ENCODE measurements at regions not wholly inside any gene's neighbourhood (a gene's known extent, or its start where the extent isn't known, plus 50 kb on each side); places are given as distances from the start of the nearest gene placed in this dataset.
"Not testable (repeated sequence)": the region's sequence is repeated elsewhere in the genome, so short reads cannot be mapped to it uniquely, and the experiment has no call there.

- no peak for DNase-seq
Measured at GRCh38 chr3:95718168-95718567, 1096.2 kb upstream of the EPHA6 start.

GRCh38 chr3:95719481-95719880 is 1094.9 kb upstream of the EPHA6 start:
- DNase-seq = no peak

DNA sequence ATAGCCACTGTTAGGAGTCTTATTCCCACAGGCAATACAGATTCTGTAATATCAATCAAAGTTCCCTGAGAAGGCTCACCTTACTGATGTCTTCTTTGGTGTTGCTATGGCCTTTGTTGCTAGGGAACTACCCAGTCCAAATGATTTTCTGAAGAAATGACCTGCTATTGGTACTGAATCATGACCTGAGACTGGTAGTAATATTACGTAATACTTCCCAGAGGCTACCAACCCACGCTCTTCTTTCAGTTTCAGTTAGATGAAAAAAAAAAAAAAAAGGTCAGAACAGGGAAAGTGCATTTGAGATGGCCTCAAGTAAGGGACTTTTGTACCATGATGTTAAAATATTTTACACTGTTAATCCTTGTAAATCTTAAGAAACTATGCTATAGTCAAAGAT is 1092.5 kb upstream of the EPHA6 start:
- no peak for DNase-seq

GRCh38 chr3:95725770-95726169 is 1088.6 kb upstream of the EPHA6 start:
- DNase-seq = no peak

GRCh38 chr3:95731753-95732152 is 1082.6 kb upstream of the EPHA6 start:
- no peak for DNase-seq

DNA sequence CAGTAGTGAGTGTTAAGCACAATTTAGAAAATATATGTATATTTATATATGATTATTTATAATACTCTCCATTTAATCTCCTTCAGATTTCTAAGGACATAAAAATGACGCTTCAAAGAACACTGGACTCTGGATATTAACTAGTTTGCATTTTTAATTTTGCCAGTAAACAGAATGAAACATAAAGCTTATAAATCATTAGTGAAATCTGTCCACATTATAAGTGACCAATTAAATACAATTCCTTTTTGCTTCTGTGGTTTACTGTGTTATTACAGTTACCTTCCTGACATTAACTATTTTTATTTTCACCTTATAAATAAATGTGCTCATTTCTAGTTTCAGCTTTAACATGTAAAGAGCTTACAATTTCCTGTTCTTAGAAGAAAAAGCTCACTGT is 1081.1 kb upstream of the EPHA6 start:
- DNase-seq = no peak

GRCh38 chr3:95738045-95738444 is 1076.3 kb upstream of the EPHA6 start:
- DNase-seq = no peak

- DNase-seq = not testable (repeated sequence)
Measured at GRCh38 chr3:95744896-95745295, 1069.5 kb upstream of the EPHA6 start.

DNA sequence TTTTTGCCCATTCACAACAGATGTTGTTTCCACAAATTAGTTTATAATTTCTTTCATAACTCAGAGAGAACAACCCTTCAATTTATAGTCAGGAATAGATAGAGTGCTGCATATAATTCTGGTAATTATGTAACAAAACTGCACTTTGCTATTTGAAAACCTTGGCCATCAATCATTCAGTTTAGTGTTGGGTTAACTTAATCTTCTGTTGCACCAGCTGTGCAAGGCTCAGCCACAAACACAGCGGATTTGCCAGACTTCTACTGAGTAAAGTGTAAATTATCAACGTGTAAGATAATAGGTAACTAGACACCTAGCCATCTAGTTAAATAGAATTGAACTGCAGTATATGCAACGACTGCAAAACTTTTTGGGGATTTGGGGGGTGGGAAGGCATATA is 1064.3 kb upstream of the EPHA6 start:
- no peak for DNase-seq

DNA sequence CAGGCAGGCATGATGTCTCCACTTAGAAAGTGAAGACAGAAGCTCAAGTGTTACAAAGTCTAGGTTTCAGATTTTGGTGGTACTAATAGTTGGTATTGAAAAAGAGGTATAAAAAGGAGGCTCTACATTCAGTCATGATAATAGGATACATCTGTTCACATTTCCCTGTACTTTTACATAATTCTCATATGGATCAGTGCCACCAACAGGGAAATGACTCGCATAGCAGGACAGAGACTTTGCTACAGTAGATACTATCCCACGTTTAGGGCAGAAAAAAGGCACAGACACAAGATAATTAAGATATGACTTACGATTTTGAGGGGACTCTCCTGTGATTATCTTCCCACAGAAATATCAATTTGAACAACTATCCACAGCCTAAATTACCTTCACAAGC is 1062.9 kb upstream of the EPHA6 start:
- DNase-seq = no peak

- DNase-seq = no peak
Measured at GRCh38 chr3:95752199-95752598, 1062.2 kb upstream of the EPHA6 start.

DNA sequence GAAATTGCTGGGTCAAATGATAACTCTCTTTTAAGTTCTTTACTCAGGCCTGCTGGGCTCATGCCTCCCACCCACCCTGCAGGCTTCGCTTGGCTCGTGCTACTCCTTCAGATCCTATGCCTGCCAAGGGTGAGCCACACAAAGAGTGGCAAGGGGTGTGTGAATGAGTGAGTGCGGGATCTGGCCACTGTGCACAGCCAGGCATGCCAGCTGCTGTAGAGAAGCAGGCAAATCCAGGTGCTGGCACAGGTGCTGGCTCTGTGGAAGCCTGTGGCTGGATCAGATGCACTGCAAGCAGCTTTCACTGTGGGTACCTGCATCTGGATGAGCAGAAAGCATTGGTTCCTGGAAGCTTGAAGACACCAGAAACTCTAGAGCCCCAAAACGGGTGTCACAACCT is 1055.7 kb upstream of the EPHA6 start:
- DNase-seq = no peak

- DNase-seq = no peak
Measured at GRCh38 chr3:95759614-95760301, 1054.6 kb upstream of the EPHA6 start.

GRCh38 chr3:95775486-95776094 is 1038.8 kb upstream of the EPHA6 start:
- DNase-seq = no peak

DNA sequence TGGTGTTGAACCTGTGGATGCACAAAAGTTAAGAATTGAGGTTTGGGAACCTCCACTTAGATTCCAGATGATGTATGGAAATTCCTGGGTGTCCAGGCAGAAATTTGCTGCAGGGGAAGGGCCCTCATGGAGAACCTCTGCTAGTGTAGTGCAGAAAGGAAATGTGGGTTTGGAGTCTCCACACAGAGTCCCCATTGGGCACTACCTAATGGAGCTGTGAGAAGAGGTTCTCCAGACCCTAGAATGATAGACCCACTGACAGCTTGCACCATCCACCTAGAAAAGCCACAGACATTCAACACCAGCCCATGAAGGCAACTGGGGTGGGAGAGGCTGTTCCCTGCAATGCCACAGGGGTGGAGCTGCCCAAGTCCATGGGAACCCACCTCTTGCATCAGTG is 1032.8 kb upstream of the EPHA6 start:
- DNase-seq = no peak

GRCh38 chr3:95789111-95789510 is 1025.3 kb upstream of the EPHA6 start:
- no peak for DNase-seq

- no peak for DNase-seq
Measured at GRCh38 chr3:95797081-95797480, 1017.3 kb upstream of the EPHA6 start.

GRCh38 chr3:95798628-95799027 is 1015.8 kb upstream of the EPHA6 start:
- DNase-seq = no peak

DNA sequence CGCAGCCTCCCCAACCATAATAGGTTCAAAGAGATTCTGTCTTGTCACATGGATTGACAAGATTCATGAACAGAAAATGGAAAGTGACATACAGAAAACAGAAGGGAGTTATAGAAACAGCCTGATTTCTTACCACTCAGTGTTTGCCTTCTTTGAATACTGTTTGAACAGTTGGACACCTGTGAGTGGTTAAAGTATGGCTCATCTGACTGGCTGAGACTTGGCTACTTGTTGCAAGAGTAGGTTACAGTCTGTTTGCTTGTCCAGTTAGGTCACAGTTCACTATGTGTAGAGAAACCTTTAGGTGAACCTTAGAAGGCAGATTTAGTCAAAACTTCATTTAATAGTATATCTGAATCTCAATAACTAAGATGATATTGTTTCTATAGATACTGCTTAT is 1003.9 kb upstream of the EPHA6 start:
- no peak for DNase-seq

DNA sequence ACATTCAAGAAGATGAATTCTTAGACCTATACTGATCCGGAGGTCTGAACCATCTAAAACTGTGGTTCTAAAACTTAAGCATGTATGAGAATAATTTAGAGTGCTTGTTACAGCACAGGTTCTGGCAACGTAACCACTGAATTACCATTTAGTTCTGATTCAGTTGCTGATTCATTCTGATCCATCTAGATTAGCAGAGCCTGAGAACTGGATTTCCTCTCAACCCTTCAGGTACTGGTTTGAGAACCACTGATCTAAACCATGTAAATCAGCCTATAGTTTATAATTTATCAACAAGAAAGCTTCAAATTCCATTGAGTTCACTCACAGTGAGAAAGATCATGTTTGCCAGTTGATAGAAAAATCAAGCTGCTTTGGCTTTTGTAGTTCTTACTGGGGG is 1001.1 kb upstream of the EPHA6 start:
- no peak for DNase-seq

- DNase-seq = no peak
Measured at GRCh38 chr3:95815828-95816227, 998.6 kb upstream of the EPHA6 start.

DNA sequence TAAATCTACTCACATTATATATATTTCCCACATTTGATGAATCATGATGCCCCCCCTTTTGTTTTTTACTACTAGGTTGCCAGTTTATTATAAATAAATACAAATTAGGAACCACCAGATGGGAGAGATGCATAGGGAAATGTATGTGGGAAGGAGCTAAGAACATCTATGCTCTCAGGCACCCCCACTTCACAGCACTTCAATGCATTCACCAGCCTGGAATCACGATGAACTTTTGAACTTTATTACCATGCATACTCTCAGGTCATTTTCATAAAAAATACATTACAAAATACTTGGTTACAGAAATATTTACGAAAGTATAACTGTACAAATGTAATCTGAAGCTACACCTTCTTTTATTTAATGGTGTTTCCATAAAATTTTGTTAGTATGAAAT is 988.0 kb upstream of the EPHA6 start:
- DNase-seq = no peak

DNA sequence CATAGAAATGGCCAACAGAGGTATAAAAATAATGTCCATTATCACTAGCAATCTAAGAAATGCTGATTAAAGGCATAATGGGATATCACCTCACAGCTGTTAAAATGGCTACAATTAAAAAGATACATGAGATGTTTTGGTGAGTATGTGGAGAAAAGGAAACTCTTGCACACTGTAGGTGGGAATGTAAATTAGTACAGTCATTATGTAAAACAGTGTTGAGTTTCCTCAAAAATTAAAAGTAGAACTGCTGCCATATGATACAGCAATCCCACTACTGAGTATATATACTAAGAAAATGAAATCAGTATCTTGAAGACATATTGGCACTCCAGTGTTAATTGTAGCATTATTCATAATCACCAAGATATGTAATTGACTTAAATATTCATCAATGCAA is 982.2 kb upstream of the EPHA6 start:
- DNase-seq = no peak

GRCh38 chr3:95860628-95861027 is 953.8 kb upstream of the EPHA6 start:
- not testable (repeated sequence) for DNase-seq

DNA sequence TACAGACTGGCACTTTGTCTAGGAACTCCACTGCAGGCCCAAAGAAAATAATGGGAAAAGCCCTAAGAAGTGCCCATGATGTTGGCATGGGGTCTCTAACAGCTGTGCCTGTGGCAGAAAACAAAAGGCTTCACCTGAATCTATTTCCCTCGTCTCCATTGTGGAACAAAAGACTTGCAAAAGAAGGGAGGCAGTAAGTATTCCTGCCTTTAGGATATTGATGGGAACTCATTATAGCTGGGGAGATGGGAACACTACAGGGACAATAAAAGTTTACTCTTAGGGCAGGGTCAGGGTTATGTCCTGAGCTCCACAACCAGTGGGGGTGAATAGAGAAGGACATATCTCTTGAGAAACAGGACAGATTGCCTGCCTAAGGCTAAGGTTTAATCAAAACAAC is 930.6 kb upstream of the EPHA6 start:
- no peak for DNase-seq
